ENCODE measurements at regions not wholly inside any gene's neighbourhood (a gene's known extent, or its start where the extent isn't known, plus 50 kb on each side); places are given as distances from the start of the nearest gene placed in this dataset.
"Not testable (repeated sequence)": the region's sequence is repeated elsewhere in the genome, so short reads cannot be mapped to it uniquely, and the experiment has no call there.

DNA sequence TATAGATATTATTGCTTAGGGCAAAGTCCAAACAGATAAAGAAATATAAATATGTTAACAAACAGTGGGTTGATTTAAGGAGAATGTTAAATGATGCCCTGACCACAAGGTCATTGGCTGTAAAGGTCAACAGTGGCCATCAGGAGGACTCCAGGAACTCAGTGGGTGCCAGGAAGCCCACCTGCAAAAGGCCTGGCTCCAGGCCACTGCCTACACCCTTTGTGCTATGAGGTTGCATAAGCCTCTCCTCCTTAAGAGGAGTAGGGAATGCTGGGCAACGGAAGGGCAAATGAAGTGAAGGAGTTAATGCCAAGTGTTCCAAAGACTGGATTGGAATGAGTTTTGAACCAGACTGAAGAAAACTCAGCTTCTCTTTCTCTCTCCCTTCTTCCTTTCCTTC is 73.3 kb upstream of the ALX4 start:
- H3K4me1 ChIP-seq (ENCODE audit: control insufficient read depth, insufficient read depth, low read length) = peaks cover 11% of the 10 kb centered on the region
- H3K9me3 ChIP-seq (ENCODE audit: control insufficient read depth, low read length) = no peaks in the 10 kb centered on the region
- no peaks in the 10 kb centered on the region for H3K36me3 ChIP-seq (ENCODE audit: control insufficient read depth, insufficient read depth, low read length)
- WGBS, 2 experiments = 100% methylated on average over 1 of the region's 1 CpG
- no peak overlapping the region for H3K27ac ChIP-seq (ENCODE audit: insufficient read depth, low read depth, low read length, poor library complexity, severe bottlenecking)
- H3K4me3 ChIP-seq (ENCODE audit: insufficient read depth, low read depth, low read length) = no peak overlapping the region
- peaks cover 4% of the 10 kb centered on the region for H3K27me3 ChIP-seq (ENCODE audit: control insufficient read depth, insufficient read depth, low read length, poor library complexity, severe bottlenecking)

DNA sequence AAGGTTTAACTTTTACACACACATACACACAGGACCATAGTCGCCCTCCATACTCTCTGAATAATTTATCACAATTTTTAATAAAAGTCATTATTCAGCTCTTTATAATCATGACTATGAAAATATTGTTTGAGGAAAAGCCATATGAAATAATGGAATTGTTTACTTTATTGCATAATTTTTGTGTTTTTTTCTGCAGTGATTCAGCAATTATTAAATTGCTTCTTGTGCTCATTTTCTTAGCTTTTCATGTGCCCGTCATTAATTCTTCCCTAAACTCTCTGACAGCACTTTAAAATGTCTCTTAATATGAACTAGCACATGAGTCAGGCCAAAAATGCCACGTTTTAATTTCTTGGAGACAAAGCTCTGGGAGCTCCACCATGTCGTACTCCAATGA is 77.5 kb upstream of the ALX4 start:
- Histone ChIP-seq H3K4me3 (ENCODE audit: insufficient read depth, low read depth, low read length) (no peak overlapping the region), H3K36me3 (ENCODE audit: control insufficient read depth, insufficient read depth, low read length) (no peaks in the 10 kb centered on the region), H3K9me3 (ENCODE audit: control insufficient read depth, low read length) (no peaks in the 10 kb centered on the region), H3K4me1 (ENCODE audit: control insufficient read depth, insufficient read depth, low read length) (peaks cover 14% of the 10 kb centered on the region), H3K27ac (ENCODE audit: insufficient read depth, low read depth, low read length, poor library complexity, severe bottlenecking) (no peak overlapping the region), H3K27me3 (ENCODE audit: control insufficient read depth, insufficient read depth, low read length, poor library complexity, severe bottlenecking) (peaks cover 4% of the 10 kb centered on the region)
- 89% methylated on average over 3 to 4 of the region's 4 CpGs for WGBS, 2 experiments

DNA sequence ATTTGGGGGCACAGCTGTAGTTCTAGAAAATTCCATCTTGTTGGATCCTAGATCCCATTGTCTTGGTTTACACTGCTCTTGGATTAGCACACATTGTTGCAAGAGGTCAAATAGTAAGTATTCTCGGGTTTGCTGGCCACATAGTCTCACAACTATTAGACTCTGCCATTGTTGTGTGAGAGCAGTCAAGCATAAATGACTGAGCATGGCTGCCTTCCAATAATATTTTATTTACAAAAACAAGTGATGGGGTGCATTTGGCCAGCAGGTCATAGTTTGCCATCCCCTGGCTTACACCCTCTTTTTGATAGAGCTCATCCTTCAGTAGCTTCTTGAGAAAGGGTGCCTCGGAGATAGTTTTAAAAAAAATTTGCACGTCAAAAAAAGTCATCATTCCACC is 77.9 kb upstream of the ALX4 start:
- no peak overlapping the region for H3K4me3 ChIP-seq (ENCODE audit: insufficient read depth, low read depth, low read length)
- H3K9me3 ChIP-seq (ENCODE audit: control insufficient read depth, low read length) = no peaks in the 10 kb centered on the region
- H3K4me1 ChIP-seq (ENCODE audit: control insufficient read depth, insufficient read depth, low read length) = peaks cover 10% of the 10 kb centered on the region
- 84 to 92% methylated on average over 3 of the region's 3 CpGs for WGBS, 2 experiments
- H3K27ac ChIP-seq (ENCODE audit: insufficient read depth, low read depth, low read length, poor library complexity, severe bottlenecking) = no peak overlapping the region
- no peaks in the 10 kb centered on the region for H3K36me3 ChIP-seq (ENCODE audit: control insufficient read depth, insufficient read depth, low read length)
- peaks cover 3% of the 10 kb centered on the region for H3K27me3 ChIP-seq (ENCODE audit: control insufficient read depth, insufficient read depth, low read length, poor library complexity, severe bottlenecking)

DNA sequence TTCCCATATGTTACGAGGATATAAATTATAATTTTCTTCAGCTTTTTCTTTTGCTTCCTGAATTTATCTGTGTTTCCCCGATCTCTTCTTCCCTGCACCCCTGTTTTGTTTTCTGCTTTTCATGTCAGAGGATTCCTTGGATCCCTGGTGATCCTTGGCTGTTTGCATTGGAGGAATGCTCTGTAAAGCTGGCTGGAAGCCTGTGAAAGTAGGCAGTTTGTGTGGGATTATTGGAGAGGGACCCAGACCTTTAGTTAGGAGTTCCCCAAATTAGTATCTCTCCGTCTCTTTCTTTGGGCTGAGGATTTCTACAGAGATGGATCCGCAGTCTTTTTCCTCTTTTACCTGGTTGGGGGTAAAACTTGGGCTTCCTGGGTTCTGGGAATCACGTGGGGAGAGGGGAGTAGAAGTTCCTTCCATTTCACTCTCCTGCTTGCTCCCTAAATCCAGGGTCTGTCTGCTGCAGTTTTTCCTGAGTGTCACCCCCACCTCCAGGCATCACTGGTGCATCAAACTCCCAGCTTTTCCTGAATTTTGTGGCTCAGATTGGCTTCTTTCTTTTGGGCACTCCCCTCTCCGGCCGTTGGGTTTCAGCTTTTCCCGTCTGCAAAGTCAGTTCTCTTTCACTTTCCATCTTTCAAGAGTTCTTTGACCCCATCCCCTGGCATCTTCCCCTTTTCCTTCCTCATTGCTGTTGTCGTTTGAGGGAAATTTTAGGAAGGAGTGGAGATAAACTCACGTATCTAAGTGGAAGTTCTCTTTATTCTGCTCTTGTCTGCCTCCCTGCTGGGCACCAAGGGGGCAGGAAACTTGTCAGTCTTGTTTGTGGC is 79.1 kb upstream of the ALX4 start:
- Histone ChIP-seq H3K4me1 (ENCODE audit: control insufficient read depth, insufficient read depth, low read length) (peaks cover 7% of the 10 kb centered on the region), H3K9me3 (ENCODE audit: control insufficient read depth, low read length) (no peaks in the 10 kb centered on the region), H3K27ac (ENCODE audit: insufficient read depth, low read depth, low read length, poor library complexity, severe bottlenecking) (no peak overlapping the region), H3K4me3 (ENCODE audit: insufficient read depth, low read depth, low read length) (no peak overlapping the region), H3K27me3 (ENCODE audit: control insufficient read depth, insufficient read depth, low read length, poor library complexity, severe bottlenecking) (no peaks in the 10 kb centered on the region), H3K36me3 (ENCODE audit: control insufficient read depth, insufficient read depth, low read length) (no peaks in the 10 kb centered on the region)
- whole genome bisulfite sequencing, 2 experiments = 26% methylated on average over 9 of the region's 10 CpGs

DNA sequence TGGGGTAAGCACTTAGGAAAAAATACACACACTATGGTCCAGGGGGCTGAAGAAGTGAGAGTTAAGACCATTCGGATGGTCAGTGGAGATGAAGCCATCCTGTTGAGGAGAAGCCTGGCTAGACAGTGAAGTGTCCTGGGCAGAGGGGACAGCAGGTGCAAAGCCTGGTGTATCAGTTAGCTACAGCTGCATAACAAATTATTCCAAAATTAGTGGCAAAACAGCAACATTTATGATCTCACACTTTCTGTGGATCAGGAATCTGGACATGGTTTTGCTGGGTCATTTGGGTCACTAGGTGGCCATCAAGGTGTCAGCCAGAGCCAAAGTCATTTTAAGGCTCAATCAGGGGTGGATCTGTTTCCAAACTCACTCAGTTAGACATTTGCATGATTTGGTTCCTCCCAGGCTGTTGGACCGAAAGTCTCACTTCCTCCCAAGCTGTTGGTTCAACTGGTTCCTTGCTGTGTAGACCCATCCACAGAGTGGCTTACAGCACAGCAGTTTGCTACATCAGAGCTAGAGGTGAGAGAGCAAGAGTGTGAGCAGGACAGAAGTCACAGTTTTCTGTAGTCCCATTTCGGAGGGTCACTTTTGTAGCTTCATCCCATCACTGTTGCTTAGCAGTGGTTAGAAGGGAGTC is 80.1 kb upstream of the ALX4 start:
- 91 to 98% methylated on average over 3 of the region's 3 CpGs for WGBS, 2 experiments
- H3K4me3 ChIP-seq (ENCODE audit: insufficient read depth, low read depth, low read length) = no peak overlapping the region
- H3K9me3 ChIP-seq (ENCODE audit: control insufficient read depth, low read length) = no peaks in the 10 kb centered on the region
- H3K36me3 ChIP-seq (ENCODE audit: control insufficient read depth, insufficient read depth, low read length) = no peaks in the 10 kb centered on the region
- no peaks in the 10 kb centered on the region for H3K27me3 ChIP-seq (ENCODE audit: control insufficient read depth, insufficient read depth, low read length, poor library complexity, severe bottlenecking)
- H3K4me1 ChIP-seq (ENCODE audit: control insufficient read depth, insufficient read depth, low read length) = peaks cover 7% of the 10 kb centered on the region
- H3K27ac ChIP-seq (ENCODE audit: insufficient read depth, low read depth, low read length, poor library complexity, severe bottlenecking) = no peak overlapping the region

DNA sequence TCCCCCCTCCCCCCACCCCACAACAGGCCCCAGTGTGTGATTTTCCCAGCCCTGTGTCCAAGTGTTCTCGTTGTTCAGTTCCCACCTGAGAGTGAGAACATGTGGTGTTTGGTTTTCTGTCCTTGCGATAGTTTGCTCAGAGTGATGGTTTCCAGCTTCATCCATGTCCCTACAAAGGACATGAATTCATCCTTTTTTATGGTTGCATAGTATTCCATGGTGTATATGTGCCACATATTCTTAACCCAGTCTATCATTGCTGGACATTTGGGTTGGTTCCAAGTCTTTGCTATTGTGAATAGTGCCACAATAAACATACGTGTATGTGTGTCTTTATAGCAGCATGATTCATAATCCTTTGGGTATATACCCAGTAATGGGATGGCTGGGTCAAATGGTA is 81.1 kb upstream of the ALX4 start:
- H3K27ac ChIP-seq (ENCODE audit: insufficient read depth, low read depth, low read length, poor library complexity, severe bottlenecking); H3K36me3 ChIP-seq (ENCODE audit: control insufficient read depth, insufficient read depth, low read length); H3K9me3 ChIP-seq (ENCODE audit: control insufficient read depth, low read length); H3K4me3 ChIP-seq (ENCODE audit: insufficient read depth, low read depth, low read length); H3K4me1 ChIP-seq (ENCODE audit: control insufficient read depth, insufficient read depth, low read length); H3K27me3 ChIP-seq (ENCODE audit: control insufficient read depth, insufficient read depth, low read length, poor library complexity, severe bottlenecking): not testable (repeated sequence)
- 92% methylated on average over 2 of the region's 3 CpGs; no CpG with 5 or more reads in 1 of the 2 experiments for WGBS, 2 experiments

DNA sequence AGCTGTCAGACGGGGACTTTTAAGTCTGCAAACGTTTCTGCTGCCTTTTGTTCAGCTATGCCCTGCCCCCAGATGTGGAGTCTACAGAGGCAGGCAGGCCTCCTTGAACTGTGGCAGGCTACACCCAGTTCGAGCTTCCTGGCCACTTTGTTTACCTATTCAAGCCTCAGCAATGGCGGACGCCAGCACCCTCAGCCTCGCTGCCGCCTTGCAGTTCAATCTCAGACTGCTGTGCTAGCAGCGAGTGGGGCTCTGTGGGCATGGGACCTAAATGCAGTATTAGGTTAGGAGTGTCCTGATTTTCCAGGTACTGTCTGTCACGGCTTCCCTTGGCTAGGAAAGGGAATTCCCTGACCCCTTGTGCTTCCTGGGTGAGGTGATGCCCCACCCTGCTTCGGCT is 86.8 kb upstream of the ALX4 start:
- H3K9me3 ChIP-seq (ENCODE audit: control insufficient read depth, low read length); H3K4me1 ChIP-seq (ENCODE audit: control insufficient read depth, insufficient read depth, low read length); H3K36me3 ChIP-seq (ENCODE audit: control insufficient read depth, insufficient read depth, low read length); H3K27ac ChIP-seq (ENCODE audit: insufficient read depth, low read depth, low read length, poor library complexity, severe bottlenecking); H3K27me3 ChIP-seq (ENCODE audit: control insufficient read depth, insufficient read depth, low read length, poor library complexity, severe bottlenecking); H3K4me3 ChIP-seq (ENCODE audit: insufficient read depth, low read depth, low read length): not testable (repeated sequence)
- WGBS, 2 experiments = 82 to 87% methylated on average over 10 of the region's 10 CpGs

DNA sequence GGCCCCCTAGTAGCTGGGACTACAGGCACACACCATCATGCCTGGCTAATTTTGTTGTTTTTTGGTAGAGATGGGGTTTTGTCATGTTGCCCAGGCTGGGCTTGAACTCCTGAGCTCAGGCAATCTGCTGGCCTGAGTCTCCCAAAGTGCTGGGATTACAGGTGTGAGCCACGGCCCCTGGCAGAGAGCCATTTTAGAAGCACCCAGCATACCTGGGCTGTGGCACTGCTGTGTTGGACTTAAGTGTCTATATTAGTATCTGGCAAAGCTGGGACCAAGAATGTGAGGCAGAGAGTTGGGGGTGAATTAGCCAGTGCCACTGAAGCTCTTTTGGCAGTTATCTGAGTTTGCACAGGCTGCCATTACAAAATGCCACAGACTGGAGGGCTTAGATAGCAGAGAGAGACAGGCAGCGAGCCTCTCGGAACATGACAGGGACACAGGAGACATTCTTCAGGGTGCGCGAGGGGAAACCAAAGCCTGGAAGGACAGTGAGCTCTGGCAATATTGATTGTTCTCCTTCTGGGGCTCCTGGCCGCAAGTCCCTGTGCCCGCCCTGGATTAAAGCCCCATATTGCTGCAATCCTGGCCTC is 87.7 kb upstream of the ALX4 start:
- Histone ChIP-seq H3K36me3 (ENCODE audit: control insufficient read depth, insufficient read depth, low read length) (no peaks in the 10 kb centered on the region), H3K27me3 (ENCODE audit: control insufficient read depth, insufficient read depth, low read length, poor library complexity, severe bottlenecking) (no peaks in the 10 kb centered on the region), H3K9me3 (ENCODE audit: control insufficient read depth, low read length) (no peaks in the 10 kb centered on the region), H3K4me3 (ENCODE audit: insufficient read depth, low read depth, low read length) (no peak overlapping the region), H3K4me1 (ENCODE audit: control insufficient read depth, insufficient read depth, low read length) (peaks cover 3% of the 10 kb centered on the region), H3K27ac (ENCODE audit: insufficient read depth, low read depth, low read length, poor library complexity, severe bottlenecking) (no peak overlapping the region)
- 93 to 94% methylated on average over 7 of the region's 7 CpGs for WGBS, 2 experiments

DNA sequence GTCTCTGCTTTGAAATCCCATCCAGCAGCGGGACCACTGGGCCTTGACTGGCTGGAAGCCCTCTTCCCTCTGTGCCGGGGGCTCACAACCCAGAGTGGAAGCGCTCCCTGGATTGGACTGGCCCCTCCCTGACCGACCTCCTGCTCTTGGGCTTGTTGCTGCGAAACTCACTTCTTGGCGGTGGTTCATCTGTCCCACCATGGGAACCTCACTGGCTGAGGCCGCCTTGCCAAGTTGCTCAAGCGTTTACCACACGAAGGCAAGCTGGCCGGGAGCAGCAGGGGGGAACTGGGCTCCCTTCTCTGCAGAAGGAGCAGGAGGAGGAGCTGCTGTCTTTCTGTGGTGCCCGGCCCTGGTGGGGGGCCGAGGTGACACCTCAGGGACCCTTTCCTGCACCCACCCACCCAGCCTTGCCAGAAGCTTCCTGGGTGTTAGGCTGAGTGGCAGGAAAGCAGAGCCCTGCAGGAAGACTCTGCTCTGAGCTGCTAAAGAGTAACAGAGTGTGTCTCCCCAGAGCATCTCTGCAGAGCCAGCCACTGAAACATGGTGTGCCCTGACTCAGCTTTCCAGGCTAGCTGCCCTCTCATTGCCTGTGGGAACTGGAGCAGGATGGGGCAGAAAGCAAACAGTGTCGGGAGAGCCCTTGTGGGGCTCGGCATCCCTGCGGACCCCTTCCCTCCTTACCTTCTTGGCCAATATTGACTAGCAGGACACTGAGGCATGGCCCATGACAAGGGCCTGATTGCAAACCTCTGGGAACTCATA is 88.5 kb upstream of the ALX4 start:
- Histone ChIP-seq H3K27ac (ENCODE audit: insufficient read depth, low read depth, low read length, poor library complexity, severe bottlenecking) (no peak overlapping the region), H3K27me3 (ENCODE audit: control insufficient read depth, insufficient read depth, low read length, poor library complexity, severe bottlenecking) (no peaks in the 10 kb centered on the region), H3K4me1 (ENCODE audit: control insufficient read depth, insufficient read depth, low read length) (peaks cover 3% of the 10 kb centered on the region), H3K36me3 (ENCODE audit: control insufficient read depth, insufficient read depth, low read length) (no peaks in the 10 kb centered on the region), H3K9me3 (ENCODE audit: control insufficient read depth, low read length) (no peaks in the 10 kb centered on the region), H3K4me3 (ENCODE audit: insufficient read depth, low read depth, low read length) (no peak overlapping the region)
- 82% methylated on average over 15 of the region's 15 CpGs for WGBS, 2 experiments

DNA sequence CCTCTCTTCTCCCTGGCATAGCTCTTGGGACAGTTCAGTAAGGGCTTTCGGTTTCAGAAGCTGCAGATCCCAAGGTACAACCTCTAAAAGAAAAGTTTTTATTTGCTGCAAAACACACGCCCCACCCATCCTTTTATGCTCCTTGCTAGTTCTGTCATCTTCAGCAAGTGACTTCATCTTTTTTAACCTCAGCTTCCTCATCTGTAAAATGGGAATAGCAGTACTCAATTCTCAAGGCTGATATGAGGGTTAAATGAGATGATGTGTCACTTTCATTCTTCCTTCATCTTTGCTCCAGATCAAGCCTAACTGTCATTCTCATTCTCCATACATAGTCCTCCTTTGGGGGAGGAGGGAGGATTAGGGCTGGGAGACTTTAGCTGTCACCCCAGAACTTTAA is 90.0 kb upstream of the ALX4 start:
- Histone ChIP-seq H3K27ac (ENCODE audit: insufficient read depth, low read depth, low read length, poor library complexity, severe bottlenecking) (no peak overlapping the region), H3K36me3 (ENCODE audit: control insufficient read depth, insufficient read depth, low read length) (no peaks in the 10 kb centered on the region), H3K9me3 (ENCODE audit: control insufficient read depth, low read length) (no peaks in the 10 kb centered on the region), H3K27me3 (ENCODE audit: control insufficient read depth, insufficient read depth, low read length, poor library complexity, severe bottlenecking) (no peaks in the 10 kb centered on the region), H3K4me3 (ENCODE audit: insufficient read depth, low read depth, low read length) (no peak overlapping the region), H3K4me1 (ENCODE audit: control insufficient read depth, insufficient read depth, low read length) (peaks cover 3% of the 10 kb centered on the region)
- 61 to 68% methylated on average over 2 of the region's 2 CpGs for WGBS, 2 experiments
